ENCODE measurements at regions not wholly inside any gene's neighbourhood (a gene's known extent, or its start where the extent isn't known, plus 50 kb on each side); places are given as distances from the start of the nearest gene placed in this dataset.

DNA sequence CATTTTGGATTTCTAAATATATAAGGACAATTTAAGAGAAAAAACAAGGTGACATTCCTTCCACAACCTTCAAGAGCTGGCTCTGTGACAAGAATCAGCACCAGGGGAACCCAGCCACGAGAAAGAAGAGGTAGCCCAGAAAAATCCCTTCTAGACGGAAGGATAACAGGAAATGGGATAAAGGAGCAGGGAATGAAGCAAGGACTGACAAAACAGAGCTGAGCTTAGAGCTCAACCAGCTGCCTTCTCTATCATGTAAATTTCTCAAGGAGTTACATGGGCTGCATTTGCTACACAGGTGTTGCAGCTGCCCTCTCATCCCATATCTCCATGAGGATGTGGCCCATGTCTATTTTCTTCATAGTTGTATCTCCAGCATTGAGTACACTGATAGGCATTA, 154.2 kb upstream of the PRDX4 start:
- Histone ChIP-seq H3K36me3 (ENCODE audit: control insufficient read depth, insufficient read depth, low read length) (no peaks in the 10 kb centered on the region), H3K4me2 (ENCODE audit: insufficient read depth, low read length) (no peak overlapping the region), H4K20me1 (replicated peaks; ENCODE audit: control insufficient read depth, insufficient read depth, low read length) (no peaks in the 10 kb centered on the region), H3K9me1 (ENCODE audit: control insufficient read depth, insufficient read depth, low read length) (no peaks in the 10 kb centered on the region), H3K9ac (ENCODE audit: insufficient read depth in 1 of 2, low read depth in 2 of 2, low read length in 2 of 2) (no peak overlapping the region), H3K27me3 (ENCODE audit: control insufficient read depth in 2 of 2, insufficient read depth in 2 of 2, low read length in 2 of 2) (no peaks in the 10 kb centered on the region), H3K4me1 (replicated peaks in 1 of 2; ENCODE audit: control insufficient read depth in 2 of 2, insufficient read depth in 2 of 2, low read length in 2 of 2) (no peaks in the 10 kb centered on the region), H2AFZ (ENCODE audit: low read depth, low read length) (no peak overlapping the region), H3K27ac (ENCODE audit: extremely low read depth, low read depth, low read length) (no peak overlapping the region), H3K79me2 (ENCODE audit: control insufficient read depth, insufficient read depth, low read length) (no peaks in the 10 kb centered on the region), H3K9me3 (replicated peaks; ENCODE audit: control insufficient read depth, insufficient read depth, low read depth, low read length) (no peaks in the 10 kb centered on the region), H3K4me3 (no peak overlapping the region)
- intact Hi-C loops (cut with micrococcal nuclease) (no loop called here), in situ Hi-C loops (cut with MboI) (no loop called here)
- WGBS (ENCODE audit: insufficient coverage, low coverage, missing lambda C conversion rate): 0% methylated on average over 2 of the region's 2 CpGs
- CTCF ChIA-PET (ENCODE audit: low intra/inter-chr PET ratio): no interaction called here
- POLR2A ChIA-PET: no interaction called here
- TF ChIP-seq PCBP2 (IDR thresholded peaks at IDR 0.05; ENCODE audit: low read depth, low read length, poor library complexity, severe bottlenecking) (no peak), RFX7 (CRISPR knock-in tag; IDR thresholded peaks at IDR 0.05) (no peak), FOXM1 (IDR thresholded peaks at IDR 0.05; ENCODE audit: low read depth) (no peak), FOXM1 (CRISPR knock-in tag; IDR thresholded peaks at IDR 0.05; ENCODE audit: low read depth) (no peak), HMG20B (CRISPR knock-in tag; IDR thresholded peaks at IDR 0.05) (no peak), POLR2A (conservative IDR thresholded peaks at IDR 0.05) (no peak), ZNF140 (CRISPR knock-in tag; IDR thresholded peaks at IDR 0.05) (no peak), ZNF134 (CRISPR knock-in tag; conservative IDR thresholded peaks at IDR 0.05) (no peak), CBX3 (IDR thresholded peaks at IDR 0.05; ENCODE audit: borderline replicate concordance in 1 of 2, low read length in 2 of 2) (no peak), IRF2 (CRISPR knock-in tag; IDR thresholded peaks at IDR 0.05) (no peak), MTF1 (CRISPR knock-in tag; IDR thresholded peaks at IDR 0.05; ENCODE audit: borderline replicate concordance) (no peak), POLR3G (IDR thresholded peaks at IDR 0.05; ENCODE audit: extremely low read depth, insufficient read length, insufficient replicate concordance) (no peak)
- ATAC-seq: no peak
- no peak for DNase-seq (ENCODE audit: extremely low read depth in 1 of 4, low spot score in 3 of 4)
- FAIRE-seq: no peak
- BruUV-seq (replicated peaks): no TSS peak

Data from K562 (cell line).